Keratinocyte (primary cell): ENCODE measurements at regions not wholly inside any gene's neighbourhood (a gene's known extent, or its start where the extent isn't known, plus 50 kb on each side); places are given as distances from the start of the nearest gene placed in this dataset.

Source experiments
- DNase-seq: peaks from one replicate; pipeline ENCODE4 v3.0.0-alpha.2; 2011; ENCODE audit warnings: low read depth, missing footprints, low spot score
- FAIRE-seq: peaks from 2 replicates; lab custom pipeline; 2011; peaks lifted over from hg19 to GRCh38; lab: Jason Lieb, UNC
- H2AFZ ChIP-seq: 2 replicates; pipeline ENCODE4 v1.6.0; 2012; ENCODE audit warnings: low read length, control low read depth, inconsistent platforms; ENCODE audit not compliant: control insufficient read depth
- H3K27ac ChIP-seq: 2 replicates; pipeline ENCODE4 v1.5.1; 2011; ENCODE audit warnings: low read length; ENCODE audit not compliant: control insufficient read depth, insufficient read depth
- H3K27me3 ChIP-seq: 3 replicates; pipeline ENCODE4 v1.6.0; 2011; ENCODE audit warnings: low read length; ENCODE audit not compliant: control insufficient read depth, insufficient read depth; ENCODE audit errors: extremely low read depth
- H3K36me3 ChIP-seq, 2 experiments: 2 replicates in 1 of 2; 3 replicates in 1 of 2; pipeline ENCODE4 v1.5.1; 2011; ENCODE audit warnings: low read length in 2 of 2, mild to moderate bottlenecking in 1 of 2; ENCODE audit not compliant: control insufficient read depth in 2 of 2, insufficient read depth in 2 of 2; ENCODE audit errors: extremely low read depth in 1 of 2
- H3K4me1 ChIP-seq: 3 replicates; pipeline ENCODE4 v1.5.1; 2011; ENCODE audit warnings: low read length; ENCODE audit not compliant: control insufficient read depth, insufficient read depth; ENCODE audit errors: extremely low read depth
- H3K4me2 ChIP-seq: 3 replicates; pipeline ENCODE4 v1.6.0; 2011; ENCODE audit warnings: low read depth, low read length; ENCODE audit not compliant: control insufficient read depth, insufficient read depth; ENCODE audit errors: extremely low read depth
- H3K4me3 ChIP-seq, 3 experiments: fragments of 200-600 bp in 1 of 3; sonication (generic) in 1 of 3; 2 replicates in 2 of 3; 3 replicates in 1 of 3; pipeline ENCODE4 v1.5.1; 2011 to 2016; ENCODE audit warnings: low read length in 3 of 3, mild to moderate bottlenecking in 3 of 3, control low read depth in 2 of 3, inconsistent platforms in 1 of 3, low read depth in 1 of 3, mixed read lengths in 1 of 3, mixed run types in 1 of 3, moderate library complexity in 1 of 3; ENCODE audit not compliant: control insufficient read depth in 2 of 3, insufficient read depth in 2 of 3; ENCODE audit errors: extremely low read depth in 1 of 3
- H3K79me2 ChIP-seq: 2 replicates; pipeline ENCODE4 v1.6.0; 2012; ENCODE audit warnings: low read length; ENCODE audit not compliant: control insufficient read depth, insufficient read depth
- H3K9ac ChIP-seq: 3 replicates; pipeline ENCODE4 v1.6.0; 2011; ENCODE audit warnings: low read length; ENCODE audit not compliant: control insufficient read depth, insufficient read depth; ENCODE audit errors: extremely low read depth
- H3K9me1 ChIP-seq: 3 replicates; pipeline ENCODE4 v1.6.0; 2011; ENCODE audit warnings: low read length; ENCODE audit not compliant: control insufficient read depth, insufficient read depth; ENCODE audit errors: extremely low read depth
- H3K9me3 ChIP-seq: 2 replicates; pipeline ENCODE4 v1.5.1; 2012; ENCODE audit warnings: low read depth, low read length; ENCODE audit not compliant: control insufficient read depth
- H4K20me1 ChIP-seq: 3 replicates; pipeline ENCODE4 v1.6.0; 2011; ENCODE audit warnings: low read length; ENCODE audit not compliant: control insufficient read depth, insufficient read depth; ENCODE audit errors: extremely low read depth
- EZH2 ChIP-seq: IDR thresholded peaks from one replicate; pipeline ENCODE4 v1.6.1; 2012; ENCODE audit warnings: inconsistent platforms, mild to moderate bottlenecking, low read length, moderate library complexity
- dilution Hi-C: fragments of 300-500 bp; cut with MboI; formaldehyde crosslinking; loops from one replicate; pipeline ENCODE4 v1.7.0; 2020; ENCODE audit warnings: low sequenced_read_pairs; ENCODE audit not compliant: extremely low pct_ligation_motif_present
- TF ChIP-seq, protein P1 (sequence below), 3 experiments: IDR thresholded peaks in 1 of 3; conservative IDR thresholded peaks in 1 of 3; optimal IDR thresholded peaks in 1 of 3; 2 replicates in 2 of 3; 3 replicates in 1 of 3; pipeline versions ENCODE3 to v1.5.1; 2011; ENCODE audit warnings: low read length in 3 of 3, mild to moderate bottlenecking in 3 of 3, moderate library complexity in 2 of 3, control low read depth in 1 of 3, inconsistent platforms in 1 of 3; ENCODE audit not compliant: insufficient read depth in 2 of 3; ENCODE audit errors: extremely low read depth in 1 of 3

DNA sequence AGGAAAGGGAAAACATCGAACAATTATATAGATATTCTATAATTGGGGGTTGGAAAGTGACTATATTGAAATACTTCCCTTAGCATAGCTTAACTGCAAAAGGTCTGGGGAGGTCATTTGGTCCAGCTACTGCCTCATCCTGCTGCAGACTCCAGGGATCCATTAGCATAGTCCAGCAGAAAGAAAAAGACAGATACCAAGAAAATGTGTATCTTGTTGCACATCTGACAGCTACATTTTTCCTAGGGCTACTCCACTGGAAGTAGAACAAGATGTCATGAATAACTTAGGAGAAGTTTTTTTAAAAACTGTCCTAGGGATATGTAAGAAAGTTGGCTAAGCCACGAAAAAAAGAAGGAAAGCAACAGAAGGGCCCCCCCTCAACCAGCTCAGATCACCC lies 92.9 kb upstream of the SLC30A5 start:
- TF ChIP-seq EZH2: no peak
- TF ChIP-seq, protein P1, sequence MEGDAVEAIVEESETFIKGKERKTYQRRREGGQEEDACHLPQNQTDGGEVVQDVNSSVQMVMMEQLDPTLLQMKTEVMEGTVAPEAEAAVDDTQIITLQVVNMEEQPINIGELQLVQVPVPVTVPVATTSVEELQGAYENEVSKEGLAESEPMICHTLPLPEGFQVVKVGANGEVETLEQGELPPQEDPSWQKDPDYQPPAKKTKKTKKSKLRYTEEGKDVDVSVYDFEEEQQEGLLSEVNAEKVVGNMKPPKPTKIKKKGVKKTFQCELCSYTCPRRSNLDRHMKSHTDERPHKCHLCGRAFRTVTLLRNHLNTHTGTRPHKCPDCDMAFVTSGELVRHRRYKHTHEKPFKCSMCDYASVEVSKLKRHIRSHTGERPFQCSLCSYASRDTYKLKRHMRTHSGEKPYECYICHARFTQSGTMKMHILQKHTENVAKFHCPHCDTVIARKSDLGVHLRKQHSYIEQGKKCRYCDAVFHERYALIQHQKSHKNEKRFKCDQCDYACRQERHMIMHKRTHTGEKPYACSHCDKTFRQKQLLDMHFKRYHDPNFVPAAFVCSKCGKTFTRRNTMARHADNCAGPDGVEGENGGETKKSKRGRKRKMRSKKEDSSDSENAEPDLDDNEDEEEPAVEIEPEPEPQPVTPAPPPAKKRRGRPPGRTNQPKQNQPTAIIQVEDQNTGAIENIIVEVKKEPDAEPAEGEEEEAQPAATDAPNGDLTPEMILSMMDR (optimal IDR thresholded peaks at IDR 0.05 in 1 of 3, IDR thresholded peaks at IDR 0.05 in 1 of 3, conservative IDR thresholded peaks at IDR 0.05 in 1 of 3; ENCODE audit: extremely low read depth in 1 of 3, insufficient read depth in 2 of 3, low read length in 3 of 3): no peak
- DNase-seq (no peak), FAIRE-seq (no peak)
- H3K27ac ChIP-seq: no peak overlapping the region
- no peak overlapping the region for H2AFZ ChIP-seq
- H3K9me3 ChIP-seq: no peaks in the 10 kb centered on the region
- no peak overlapping the region for H3K4me2 ChIP-seq
- H4K20me1 ChIP-seq: no peaks in the 10 kb centered on the region
- H3K36me3 ChIP-seq: no peaks in the 10 kb centered on the region
- H3K9me1 ChIP-seq: no peaks in the 10 kb centered on the region
- H3K4me1 ChIP-seq: peaks cover 3% of the 10 kb centered on the region
- H3K9ac ChIP-seq: no peak overlapping the region
- dilution Hi-C loops: no loop called here
- H3K79me2 ChIP-seq: no peaks in the 10 kb centered on the region
- H3K4me3 ChIP-seq: no peak overlapping the region
- peaks cover under 1% of the 10 kb centered on the region for H3K27me3 ChIP-seq

DNA sequence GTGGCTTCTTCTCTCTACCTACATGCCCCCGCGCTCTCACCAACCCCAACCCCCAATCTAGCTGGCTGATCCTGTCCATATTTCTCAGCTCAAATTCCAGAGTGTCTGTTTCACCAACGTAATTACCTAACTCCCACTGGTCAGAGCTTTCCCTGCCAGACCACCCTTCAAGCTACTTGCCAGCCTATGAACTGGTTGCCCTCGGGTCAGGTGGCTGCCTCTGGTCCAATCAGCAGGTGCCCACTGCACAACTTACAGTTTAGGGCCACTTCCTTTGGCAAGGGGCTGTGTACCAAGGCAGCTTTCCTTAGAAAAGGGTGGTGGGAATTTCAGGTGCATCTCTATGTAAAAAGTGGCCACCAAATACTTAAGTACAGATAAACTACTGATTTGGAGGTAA lies 92.2 kb upstream of the SLC30A5 start:
- H2AFZ ChIP-seq: no peak overlapping the region
- H3K9ac ChIP-seq: no peak overlapping the region
- no peaks in the 10 kb centered on the region for H3K4me1 ChIP-seq
- no peaks in the 10 kb centered on the region for H3K9me3 ChIP-seq
- no peak for FAIRE-seq
- no peaks in the 10 kb centered on the region for H4K20me1 ChIP-seq
- no peaks in the 10 kb centered on the region for H3K9me1 ChIP-seq
- dilution Hi-C loops: no loop called here
- H3K27me3 ChIP-seq: peaks cover 4% of the 10 kb centered on the region
- H3K4me3 ChIP-seq: no peak overlapping the region
- no peaks in the 10 kb centered on the region for H3K79me2 ChIP-seq
- no peak for DNase-seq
- TF ChIP-seq EZH2: no peak
- TF ChIP-seq, protein P1 (optimal IDR thresholded peaks at IDR 0.05 in 1 of 3, IDR thresholded peaks at IDR 0.05 in 1 of 3, conservative IDR thresholded peaks at IDR 0.05 in 1 of 3; ENCODE audit: extremely low read depth in 1 of 3, insufficient read depth in 2 of 3, low read length in 3 of 3): no peak
- H3K36me3 ChIP-seq: no peaks in the 10 kb centered on the region
- no peak overlapping the region for H3K27ac ChIP-seq
- no peak overlapping the region for H3K4me2 ChIP-seq
